ENCODE measurements at regions not wholly inside any gene's neighbourhood (a gene's known extent, or its start where the extent isn't known, plus 50 kb on each side); places are given as distances from the start of the nearest gene placed in this dataset.
A peak's percentile ranks its signal among the peaks of the same experiment; 100 is the strongest.

GRCh38 chr13:80040196-80040980 lies 300.5 kb downstream of the SPRY2 start:
- peak in 1 of 51 donors; percentile 15 for DNase-seq

DNA sequence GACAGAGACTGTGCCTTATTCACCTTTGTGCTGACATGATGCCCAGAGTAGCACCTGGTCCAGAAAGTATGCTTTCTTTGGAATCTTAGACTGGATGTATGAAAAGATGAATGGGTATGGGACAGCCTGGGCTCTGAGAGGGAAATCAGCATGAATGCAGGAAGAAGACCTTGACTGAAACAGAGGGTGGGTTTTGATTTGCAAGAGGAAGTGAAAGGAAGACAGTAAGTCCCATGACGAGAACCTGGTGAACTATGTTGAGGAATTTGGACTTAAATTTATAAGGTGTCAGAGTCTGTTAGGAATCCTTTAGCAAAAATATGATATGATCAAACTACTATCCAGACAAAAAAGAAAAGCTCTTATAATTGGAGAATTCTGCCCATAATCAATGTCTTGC lies 301.9 kb downstream of the SPRY2 start:
- no peak for DNase-seq

GRCh38 chr13:80038371-80038770 lies 302.6 kb downstream of the SPRY2 start:
- no peak for DNase-seq

DNA sequence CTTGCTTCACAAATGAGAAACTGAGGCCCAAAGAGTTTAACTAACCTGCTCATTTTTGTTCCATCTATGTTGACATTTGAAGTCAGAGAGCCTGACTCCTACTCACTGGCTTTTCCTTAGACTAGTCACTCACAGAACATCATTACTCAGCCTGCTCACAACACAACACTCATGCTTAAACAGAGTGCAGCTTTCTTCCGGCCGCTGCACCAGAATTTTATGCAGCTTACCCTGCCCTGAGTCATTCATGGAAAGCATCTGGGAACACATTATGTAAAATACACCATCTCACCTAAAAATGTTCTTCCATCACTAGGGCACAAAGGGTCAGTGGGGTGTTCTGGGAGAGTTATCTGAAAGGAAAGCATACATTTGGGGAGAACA lies 303.4 kb downstream of the SPRY2 start:
- peak in 1 of 51 donors; percentile 31 for DNase-seq

- no peak for DNase-seq
Measured at GRCh38 chr13:80036845-80037504, 304.0 kb downstream of the SPRY2 start.

DNA sequence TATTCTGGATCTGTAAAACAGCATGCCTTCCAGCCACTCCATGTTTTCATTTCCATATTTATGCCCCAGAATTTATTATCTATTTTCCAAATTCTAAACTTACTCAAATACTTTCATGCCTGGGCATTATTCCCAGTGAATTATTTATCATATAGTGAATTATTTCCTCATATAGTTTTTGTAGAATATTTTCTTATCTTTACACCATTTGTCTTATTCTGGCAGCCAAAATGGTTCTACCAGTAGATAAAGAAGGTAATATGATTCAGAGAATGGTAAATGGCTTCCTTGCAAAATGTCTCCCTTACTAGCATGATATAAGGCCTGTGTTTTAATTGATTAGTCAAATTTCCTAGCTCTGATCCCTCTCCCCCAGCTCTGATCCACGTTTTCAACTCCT lies 305.8 kb downstream of the SPRY2 start:
- no peak for DNase-seq

GRCh38 chr13:80033951-80034350 lies 307.0 kb downstream of the SPRY2 start:
- no peak for DNase-seq

- DNase-seq, result no peak
Measured at GRCh38 chr13:80033286-80033685, 307.6 kb downstream of the SPRY2 start.

DNA sequence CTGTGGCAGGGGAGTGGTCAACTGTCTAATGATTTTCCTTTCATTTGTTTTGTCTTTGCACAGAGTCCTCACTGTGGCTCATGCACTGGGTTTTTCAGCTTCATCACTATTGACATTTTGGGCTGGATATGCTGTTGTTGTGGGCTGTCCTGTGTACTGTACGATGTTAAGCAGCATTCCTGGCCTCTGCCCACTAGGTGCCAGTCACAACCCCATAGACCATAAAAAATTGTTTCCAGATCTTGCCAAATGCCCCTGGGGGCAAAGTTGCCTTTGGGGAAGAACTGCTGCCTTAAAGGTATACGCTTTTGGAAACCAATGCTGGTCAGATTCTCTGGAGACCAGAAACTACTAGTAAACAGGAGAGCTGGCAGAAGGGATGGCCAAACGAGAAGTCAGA lies 310.4 kb downstream of the SPRY2 start:
- peak in 9 of 51 donors; percentile 2 to 32 (median 20) for DNase-seq

GRCh38 chr13:80029170-80029569 lies 311.8 kb downstream of the SPRY2 start:
- no peak for DNase-seq

GRCh38 chr13:80022146-80022545 lies 318.8 kb downstream of the SPRY2 start:
- peak in 3 of 51 donors; percentile 0 to 26 (median 7) for DNase-seq

DNA sequence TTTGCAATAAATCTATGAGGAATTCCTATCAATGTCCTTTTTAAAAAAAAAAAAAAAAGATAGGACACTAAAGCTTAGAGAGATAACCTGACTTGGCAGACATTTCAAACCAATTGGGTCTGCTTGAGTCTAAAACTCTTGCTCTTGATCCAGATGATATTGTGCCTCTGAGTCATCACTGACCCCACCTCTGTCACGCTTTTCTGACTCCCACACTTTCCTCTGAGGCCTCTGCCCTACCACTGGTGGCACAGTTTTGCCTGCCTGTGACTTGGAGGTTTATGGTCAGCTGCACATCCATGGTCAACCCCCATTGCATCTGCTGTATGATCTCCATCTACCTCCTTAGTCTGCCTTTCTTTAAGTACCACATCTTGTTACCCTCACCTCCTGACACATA lies 328.7 kb downstream of the SPRY2 start:
- peak in 2 of 51 donors; percentile 15 to 21 for DNase-seq

GRCh38 chr13:80011448-80012212 lies 329.3 kb downstream of the SPRY2 start:
- peak in 8 of 51 donors; percentile 0 to 63 (median 28) for DNase-seq

DNA sequence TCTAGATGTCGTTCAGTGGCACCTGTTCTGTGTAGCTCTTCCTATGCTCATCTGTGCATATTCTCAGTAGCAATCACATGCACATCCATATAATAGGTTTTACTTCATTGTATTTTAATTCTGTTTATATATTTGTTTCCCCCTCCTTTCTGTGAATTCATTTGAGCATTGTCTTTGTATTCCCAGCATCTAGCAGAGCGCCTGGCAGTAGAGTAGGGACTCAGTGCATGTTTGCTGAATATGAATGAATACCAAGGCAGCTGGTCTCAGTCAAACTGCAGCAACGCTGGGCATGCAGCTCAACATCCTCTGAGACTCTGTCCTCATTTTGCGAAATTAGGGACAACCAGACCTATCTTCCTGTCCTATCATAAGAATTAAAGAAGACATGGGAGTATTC lies 330.1 kb downstream of the SPRY2 start:
- DNase-seq, result peak in 26 of 51 donors; percentile 2 to 86 (median 40)

DNA sequence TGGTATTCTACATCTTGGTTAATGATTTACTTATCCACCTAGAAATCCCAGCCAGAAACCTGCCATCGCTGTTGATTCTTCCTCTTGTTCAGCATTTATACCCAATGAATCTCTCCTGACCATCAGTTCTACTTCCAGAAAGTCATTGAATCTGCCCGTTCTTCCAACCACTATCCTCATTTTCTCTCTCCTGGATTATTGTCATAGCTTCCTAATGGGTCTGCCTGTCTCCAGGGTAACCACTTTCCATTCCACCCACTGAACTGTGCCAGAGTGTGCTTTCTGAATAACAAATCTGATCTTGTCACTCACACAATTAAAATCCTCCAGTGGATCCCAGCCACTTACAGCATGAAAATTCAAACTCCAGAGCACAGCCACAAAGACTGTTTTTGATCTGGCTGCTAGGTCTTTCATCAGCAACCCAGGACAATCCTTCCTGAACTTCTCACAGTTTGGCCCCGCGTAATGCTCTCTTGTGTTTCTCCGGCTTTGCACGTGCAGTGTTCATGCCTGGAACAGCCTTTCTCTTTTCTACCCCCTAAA lies 330.6 kb downstream of the SPRY2 start:
- peak in 33 of 51 donors; percentile 2 to 92 (median 39) for DNase-seq

DNA sequence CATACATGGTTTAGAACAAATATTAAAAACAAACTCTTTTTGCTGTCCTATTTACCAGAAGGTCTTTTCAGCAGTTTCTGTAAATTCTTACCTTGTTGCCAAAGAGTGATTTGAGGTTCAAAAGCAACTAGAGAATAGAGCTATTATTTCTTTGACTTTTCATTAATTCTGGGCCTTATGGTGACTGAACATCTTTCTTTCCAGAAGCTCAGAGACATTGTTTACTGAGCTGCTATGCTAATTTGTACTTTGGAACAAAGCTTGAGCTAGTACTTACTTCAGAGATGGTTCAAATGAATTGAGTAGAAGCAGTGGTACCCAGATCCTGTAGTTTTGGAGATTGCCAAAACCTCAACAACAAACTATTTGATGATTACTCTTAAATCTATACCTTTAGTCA lies 331.2 kb downstream of the SPRY2 start:
- no peak for DNase-seq

DNA sequence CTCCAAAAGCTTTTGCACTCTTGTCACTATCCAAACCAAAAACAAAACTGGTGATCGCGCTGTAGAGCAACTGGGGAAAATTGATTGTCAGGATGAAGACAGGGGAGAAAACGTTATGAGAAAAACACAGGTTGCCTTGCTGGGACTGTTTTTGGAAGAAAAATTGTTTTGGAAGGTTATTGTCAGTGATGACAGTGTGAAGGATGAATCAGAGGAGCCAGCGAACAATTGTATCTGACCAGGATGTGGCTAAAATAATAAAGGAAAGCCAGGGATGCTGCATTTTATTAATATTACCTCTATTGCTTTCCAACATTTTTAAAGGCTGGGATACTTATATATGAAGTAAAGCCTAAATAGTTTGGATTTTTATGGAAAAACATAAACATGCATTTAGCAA lies 334.0 kb downstream of the SPRY2 start:
- DNase-seq, result no peak

DNA sequence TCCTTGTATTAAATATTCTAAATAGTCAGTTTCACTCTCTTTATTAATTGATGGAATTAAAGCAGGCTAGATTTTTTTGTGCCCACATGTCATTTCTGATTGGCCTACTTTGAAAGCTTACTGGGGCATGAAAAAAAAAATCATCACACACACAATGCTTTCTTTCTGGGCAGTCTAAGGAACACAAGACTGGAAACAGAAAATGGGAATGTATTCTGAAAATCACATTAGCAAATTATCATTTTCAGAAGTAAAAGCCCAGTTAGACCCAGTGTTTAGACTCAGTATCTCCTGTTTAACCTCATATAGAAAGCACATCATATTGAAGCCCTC lies 339.4 kb downstream of the SPRY2 start:
- DNase-seq, result peak in 1 of 51 donors; percentile 22

DNA sequence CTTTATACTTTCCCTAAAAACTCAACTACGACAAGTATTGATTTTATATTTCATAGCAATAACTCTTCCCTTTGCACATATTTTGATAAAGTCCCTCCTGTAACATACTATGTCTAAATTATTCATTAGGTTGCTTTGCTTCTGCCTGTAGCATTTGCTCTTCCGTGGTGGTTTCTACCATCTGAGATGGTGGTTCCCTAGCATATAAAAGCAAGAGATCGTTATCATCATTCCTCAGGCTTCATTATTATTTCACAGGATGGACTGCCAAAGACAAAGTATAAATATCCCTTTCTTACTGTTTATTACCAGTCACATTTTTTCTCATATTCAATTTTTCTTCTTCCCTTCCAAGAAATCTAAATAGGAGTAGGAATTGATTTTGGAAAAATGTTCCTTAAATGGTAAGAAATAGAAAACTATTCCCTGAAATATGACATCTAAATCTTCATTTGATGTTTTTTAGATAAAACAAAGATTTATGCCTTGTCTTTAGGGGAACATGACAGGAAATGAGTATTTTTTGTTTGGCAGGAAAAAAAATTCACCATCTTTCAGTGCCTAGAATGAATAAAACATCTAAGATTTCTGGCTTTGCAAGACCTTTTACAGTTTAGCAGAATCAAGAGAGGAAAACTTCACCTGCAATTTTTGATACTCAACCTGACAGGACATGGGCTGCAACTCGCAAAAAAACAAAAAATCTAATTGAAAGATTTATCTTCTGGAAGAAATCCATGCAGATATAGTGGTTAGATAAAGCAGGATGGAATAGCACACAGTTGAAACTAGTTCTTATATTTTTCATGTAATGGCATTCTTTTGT lies 340.0 kb downstream of the SPRY2 start:
- DNase-seq, result no peak

DNA sequence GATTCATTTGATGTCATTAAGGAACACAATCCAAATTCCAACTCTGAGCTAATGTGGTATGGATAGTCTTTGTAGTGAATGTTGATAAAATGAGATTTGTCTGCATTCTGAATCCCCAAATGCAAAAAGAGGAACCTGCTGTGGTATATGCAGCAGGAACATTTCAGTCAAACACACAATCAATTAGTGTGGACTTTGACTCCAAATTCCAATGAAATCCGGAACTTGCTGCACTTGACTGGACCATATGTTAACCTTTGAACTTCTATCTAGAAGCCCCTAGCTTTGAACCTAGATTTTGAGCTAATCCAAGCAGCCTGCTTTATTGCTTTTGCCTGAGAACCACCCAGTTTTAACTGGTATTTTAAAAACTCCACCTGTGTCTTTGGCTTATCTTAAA lies 341.3 kb downstream of the SPRY2 start:
- no peak for DNase-seq

DNA sequence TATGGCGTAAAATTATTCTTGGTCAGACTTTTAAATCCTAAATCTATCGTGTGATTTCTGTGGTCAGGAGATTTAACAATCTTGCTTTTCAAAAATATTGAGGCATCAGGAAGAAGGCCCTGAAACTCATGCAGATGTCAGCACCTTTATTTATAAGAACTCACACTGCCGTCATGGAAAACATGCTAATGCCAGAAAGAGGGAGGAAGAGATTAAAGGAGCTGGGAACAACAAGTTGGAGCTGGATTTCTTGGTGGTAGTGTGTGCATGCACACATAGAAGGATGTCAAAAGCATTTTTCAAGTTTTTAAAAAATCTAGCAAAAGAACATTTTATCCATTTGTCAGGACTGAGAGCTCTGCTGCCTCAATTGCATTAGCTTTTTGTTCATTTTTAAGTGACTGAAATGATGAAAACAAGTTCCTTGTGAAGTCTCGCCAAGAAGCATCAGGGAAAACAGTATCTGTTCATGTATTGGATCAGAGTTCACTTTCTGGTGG lies 342.5 kb downstream of the SPRY2 start:
- no peak for DNase-seq
